Smooth muscle cell (in vitro differentiated cells): ENCODE measurements at regions not wholly inside any gene's neighbourhood (a gene's known extent, or its start where the extent isn't known, plus 50 kb on each side); places are given as distances from the start of the nearest gene placed in this dataset.

Experiments used
- DNase-seq: peaks from one replicate; lab custom pipeline; 2025; ENCODE audit not compliant: unreplicated experiment; lab: John Stamatoyannopoulos, UW
- H2AFZ ChIP-seq: fragments of 200-600 bp; sonication (generic); 2 replicates; pipeline ENCODE4 v1.6.0; 2016; ENCODE audit warnings: antibody characterized with exemption, low read depth, mild to moderate bottlenecking
- H3F3A ChIP-seq: fragments of 200-600 bp; sonication (generic); 2 replicates; pipeline ENCODE4 v1.6.0; 2017; ENCODE audit warnings: antibody characterized with exemption, low read depth
- H3K27ac ChIP-seq: fragments of 200-600 bp; sonication (generic); 2 replicates; pipeline ENCODE4 v1.5.1; 2016; ENCODE audit warnings: low read depth, mild to moderate bottlenecking
- H3K27me3 ChIP-seq: fragments of 200-600 bp; sonication (generic); 2 replicates; pipeline ENCODE4 v1.6.1; 2016; ENCODE audit warnings: low read depth, mild to moderate bottlenecking
- H3K36me3 ChIP-seq: fragments of 200-600 bp; sonication (generic); 2 replicates; pipeline ENCODE4 v1.5.1; 2016; ENCODE audit warnings: low read depth
- H3K4me1 ChIP-seq: fragments of 200-600 bp; sonication (generic); 2 replicates; pipeline ENCODE4 v1.5.1; 2016; ENCODE audit warnings: low read depth
- H3K4me2 ChIP-seq: fragments of 200-600 bp; sonication (generic); 2 replicates; pipeline ENCODE4 v1.6.0; 2016; ENCODE audit warnings: mild to moderate bottlenecking
- H3K4me3 ChIP-seq: fragments of 200-600 bp; sonication (generic); 2 replicates; pipeline ENCODE4 v1.5.1; 2016; ENCODE audit warnings: mild to moderate bottlenecking
- H3K79me2 ChIP-seq: fragments of 200-600 bp; sonication (generic); 2 replicates; pipeline ENCODE4 v1.6.0; 2016; ENCODE audit warnings: low read depth, mild to moderate bottlenecking
- H3K9ac ChIP-seq: fragments of 200-600 bp; sonication (generic); 2 replicates; pipeline ENCODE4 v1.6.0; 2016; ENCODE audit warnings: low read depth
- H3K9me3 ChIP-seq: fragments of 200-600 bp; sonication (generic); replicated peaks from 2 replicates; pipeline ENCODE4 v1.5.1; 2016; ENCODE audit warnings: low read depth
- H4K20me1 ChIP-seq: fragments of 200-600 bp; sonication (generic); 2 replicates; pipeline ENCODE4 v1.6.0; 2016; ENCODE audit warnings: low read depth
- WGBS: methylation state at CpG from one replicate; pipeline ENCODE4 v1.1.7; 2016; ENCODE audit warnings: low lambda C conversion rate; 5-methylcytosine and 5-hydroxymethylcytosine counted together
- TF ChIP-seq, protein P1 (sequence below): fragments of 200-600 bp; sonication (generic); IDR thresholded peaks from 2 replicates; pipeline ENCODE4 v1.5.1; 2017; ENCODE audit warnings: borderline replicate concordance, mild to moderate bottlenecking, antibody characterized with exemption; ENCODE audit not compliant: insufficient read depth, poor library complexity, severe bottlenecking

DNA sequence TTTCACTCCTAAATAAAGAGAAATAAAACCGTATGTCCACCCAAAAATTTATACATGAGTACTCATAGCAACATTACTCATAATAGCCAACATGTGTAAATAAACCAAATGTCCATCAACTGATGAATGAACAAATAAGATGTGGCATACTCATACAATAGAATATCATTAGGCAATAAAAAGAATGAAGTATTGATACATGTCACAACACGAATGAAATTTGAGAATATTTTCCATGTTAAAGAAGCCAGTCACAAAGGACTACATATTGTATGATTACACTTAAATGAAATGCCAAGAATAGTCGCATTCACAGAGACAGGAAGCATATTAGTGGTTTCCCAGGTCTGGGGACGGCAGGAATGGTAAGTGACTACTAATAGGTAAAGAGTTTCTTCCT is 869.2 kb downstream of the IGSF11 start:
- H3K27ac ChIP-seq: no peak overlapping the region

DNA sequence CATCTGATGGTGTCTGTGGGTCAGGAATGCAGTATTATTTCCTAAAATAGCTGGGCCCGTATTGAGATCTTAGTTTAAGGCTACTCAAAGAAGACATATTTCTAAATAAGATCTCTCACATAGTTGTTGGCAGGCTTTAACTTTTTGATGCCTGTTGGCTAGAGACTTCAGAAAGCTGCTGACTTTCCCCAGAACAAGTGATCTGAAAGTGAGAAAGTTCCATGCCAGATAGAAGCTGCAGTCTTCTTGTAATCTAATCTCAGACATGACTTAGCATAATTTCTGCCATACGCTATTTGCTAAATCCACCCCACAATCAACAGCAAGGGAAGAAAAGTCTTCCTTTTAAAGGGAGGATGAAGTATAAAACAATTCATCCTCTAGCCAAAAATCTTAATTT is 867.1 kb downstream of the IGSF11 start:
- no peaks in the 10 kb centered on the region for H3K9me3 ChIP-seq
- no peak for DNase-seq
- H2AFZ ChIP-seq: peak overlapping the region; percentile 11
- no peak overlapping the region for H3K27ac ChIP-seq
- H4K20me1 ChIP-seq: no peaks in the 10 kb centered on the region
- no peaks in the 10 kb centered on the region for H3K36me3 ChIP-seq
- H3K9ac ChIP-seq: no peak overlapping the region
- no peaks in the 10 kb centered on the region for H3K79me2 ChIP-seq
- H3F3A ChIP-seq: no peaks in the 10 kb centered on the region
- H3K27me3 ChIP-seq: no peaks in the 10 kb centered on the region
- TF ChIP-seq, protein P1, sequence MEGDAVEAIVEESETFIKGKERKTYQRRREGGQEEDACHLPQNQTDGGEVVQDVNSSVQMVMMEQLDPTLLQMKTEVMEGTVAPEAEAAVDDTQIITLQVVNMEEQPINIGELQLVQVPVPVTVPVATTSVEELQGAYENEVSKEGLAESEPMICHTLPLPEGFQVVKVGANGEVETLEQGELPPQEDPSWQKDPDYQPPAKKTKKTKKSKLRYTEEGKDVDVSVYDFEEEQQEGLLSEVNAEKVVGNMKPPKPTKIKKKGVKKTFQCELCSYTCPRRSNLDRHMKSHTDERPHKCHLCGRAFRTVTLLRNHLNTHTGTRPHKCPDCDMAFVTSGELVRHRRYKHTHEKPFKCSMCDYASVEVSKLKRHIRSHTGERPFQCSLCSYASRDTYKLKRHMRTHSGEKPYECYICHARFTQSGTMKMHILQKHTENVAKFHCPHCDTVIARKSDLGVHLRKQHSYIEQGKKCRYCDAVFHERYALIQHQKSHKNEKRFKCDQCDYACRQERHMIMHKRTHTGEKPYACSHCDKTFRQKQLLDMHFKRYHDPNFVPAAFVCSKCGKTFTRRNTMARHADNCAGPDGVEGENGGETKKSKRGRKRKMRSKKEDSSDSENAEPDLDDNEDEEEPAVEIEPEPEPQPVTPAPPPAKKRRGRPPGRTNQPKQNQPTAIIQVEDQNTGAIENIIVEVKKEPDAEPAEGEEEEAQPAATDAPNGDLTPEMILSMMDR: no peak
- 33% methylated on average over 2 of the region's 2 CpGs for WGBS
- H3K4me1 ChIP-seq: no peaks in the 10 kb centered on the region
- H3K4me2 ChIP-seq: peak overlapping the region; percentile 51
- H3K4me3 ChIP-seq: no peak overlapping the region

More for the DNA sequence above, 869.2 kb downstream of the IGSF11 start:
- Histone ChIP-seq H3K79me2 (no peaks in the 10 kb centered on the region), H3K9ac (no peak overlapping the region), H4K20me1 (no peaks in the 10 kb centered on the region), H3K27me3 (no peaks in the 10 kb centered on the region), H3K4me2 (no peak overlapping the region), H3K9me3 (no peaks in the 10 kb centered on the region), H3K4me1 (no peaks in the 10 kb centered on the region), H2AFZ (no peak overlapping the region), H3K4me3 (no peak overlapping the region), H3F3A (no peaks in the 10 kb centered on the region), H3K36me3 (no peaks in the 10 kb centered on the region)
- no peak for DNase-seq
- 93% methylated on average over 4 of the region's 4 CpGs for WGBS
- TF ChIP-seq, protein P1: no peak

DNA sequence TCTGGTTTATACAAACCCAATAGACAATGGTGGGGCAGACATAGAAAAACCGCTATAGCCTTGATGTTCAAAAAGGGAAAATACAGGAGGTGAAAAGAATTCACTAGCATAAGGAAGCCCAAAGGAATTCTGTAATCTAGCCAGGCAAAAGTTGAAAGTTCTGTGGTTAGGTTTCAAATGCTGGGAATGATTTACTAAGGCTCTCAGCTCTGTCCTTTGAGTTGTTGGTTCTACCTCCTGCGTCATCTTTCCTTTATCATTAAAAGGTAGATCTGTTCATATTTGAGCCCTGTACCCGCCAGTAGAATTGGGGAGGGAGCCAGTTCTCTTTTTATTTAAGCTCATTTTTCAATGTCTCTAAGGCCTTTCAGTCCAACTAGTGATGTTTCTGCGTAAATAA is 866.5 kb downstream of the IGSF11 start:
- H3K4me3 ChIP-seq: no peak overlapping the region
- no peaks in the 10 kb centered on the region for H3K4me1 ChIP-seq
- TF ChIP-seq, protein P1: no peak
- H3K27ac ChIP-seq: no peak overlapping the region
- H3K9me3 ChIP-seq: no peaks in the 10 kb centered on the region
- no peaks in the 10 kb centered on the region for H3K27me3 ChIP-seq
- H3K79me2 ChIP-seq: no peaks in the 10 kb centered on the region
- H2AFZ ChIP-seq: peak overlapping the region; percentile 11
- H4K20me1 ChIP-seq: no peaks in the 10 kb centered on the region
- no peak overlapping the region for H3K9ac ChIP-seq
- H3K36me3 ChIP-seq: no peaks in the 10 kb centered on the region
- no peak for DNase-seq
- H3K4me2 ChIP-seq: peak overlapping the region; percentile 51
- WGBS: 77% methylated on average over 4 of the region's 4 CpGs
- H3F3A ChIP-seq: no peaks in the 10 kb centered on the region

DNA sequence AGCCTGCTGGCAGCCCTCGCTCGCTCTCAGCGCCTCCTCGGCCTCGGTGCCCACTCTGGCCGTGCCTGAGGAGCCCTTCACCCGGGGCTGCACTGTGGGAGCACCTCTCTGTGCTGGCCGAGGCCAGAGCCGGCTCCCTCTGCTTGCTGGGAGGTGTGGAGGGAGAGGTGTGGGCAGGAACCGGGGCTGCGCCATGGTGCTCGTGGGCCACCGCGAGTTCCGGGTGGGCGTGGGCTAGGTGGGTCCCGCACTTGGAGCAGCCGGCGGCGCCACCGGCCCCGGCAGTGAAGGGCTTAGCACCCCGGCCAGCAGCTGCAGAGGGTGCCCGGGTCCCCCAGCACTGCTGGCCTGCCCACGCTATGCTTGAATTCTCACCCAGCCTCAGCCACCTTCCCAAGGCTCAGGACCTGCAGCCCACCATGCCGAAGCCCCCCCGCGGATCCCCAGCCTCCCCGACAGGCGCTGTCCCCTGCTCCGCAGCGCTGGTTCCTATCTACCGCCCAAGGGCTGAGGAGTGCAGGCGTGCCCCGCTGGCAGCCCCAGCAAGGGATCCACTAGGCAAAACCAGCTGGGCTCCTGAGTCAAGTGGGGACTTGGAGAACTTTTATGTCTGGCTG is 863.3 kb downstream of the IGSF11 start:
- no peak overlapping the region for H3K27ac ChIP-seq
- no peaks in the 10 kb centered on the region for H3K4me1 ChIP-seq
- DNase-seq: no peak
- H2AFZ ChIP-seq: no peak overlapping the region
- no peaks in the 10 kb centered on the region for H3K9me3 ChIP-seq
- H3K9ac ChIP-seq: no peak overlapping the region
- no peak overlapping the region for H3K4me2 ChIP-seq
- H4K20me1 ChIP-seq: no peaks in the 10 kb centered on the region
- 94% methylated on average over 35 of the region's 35 CpGs for WGBS
- H3F3A ChIP-seq: no peaks in the 10 kb centered on the region
- H3K4me3 ChIP-seq: no peak overlapping the region
- TF ChIP-seq, protein P1: no peak
- H3K36me3 ChIP-seq: no peaks in the 10 kb centered on the region
- no peaks in the 10 kb centered on the region for H3K79me2 ChIP-seq
- no peaks in the 10 kb centered on the region for H3K27me3 ChIP-seq
